GM18511 (cell line): ENCODE measurements at regions not wholly inside any gene's neighbourhood (a gene's known extent, or its start where the extent isn't known, plus 50 kb on each side); places are given as distances from the start of the nearest gene placed in this dataset.
A peak's percentile ranks its signal among the peaks of the same experiment; 100 is the strongest.
"Not testable (repeated sequence)": the region's sequence is repeated elsewhere in the genome, so short reads cannot be mapped to it uniquely, and the experiment has no call there.

Experiments used
- ATAC-seq: cut with Tn5 transposase; IDR thresholded peaks from one replicate; pipeline ENCODE4 v1.9.1; 2021; ENCODE audit warnings: mild to moderate bottlenecking, moderate library complexity; ENCODE audit not compliant: unreplicated experiment

GRCh38 chr10:53102424-53102823, 329.8 kb upstream of the MBL2 start:
- no peak for ATAC-seq

- no peak for ATAC-seq
Measured at GRCh38 chr10:53093878-53094277, 321.3 kb upstream of the MBL2 start.

GRCh38 chr10:53091574-53091973, 319.0 kb upstream of the MBL2 start:
- ATAC-seq, result no peak

- no peak for ATAC-seq
Measured at GRCh38 chr10:53088961-53089360, 316.4 kb upstream of the MBL2 start.

- ATAC-seq, result no peak
Measured at GRCh38 chr10:53079283-53079682, 306.7 kb upstream of the MBL2 start.

- ATAC-seq, result no peak
Measured at GRCh38 chr10:53076948-53077347, 304.4 kb upstream of the MBL2 start.

- no peak for ATAC-seq
Measured at GRCh38 chr10:53075469-53075868, 302.9 kb upstream of the MBL2 start.

- no peak for ATAC-seq
Measured at GRCh38 chr10:53072144-53072543, 299.6 kb upstream of the MBL2 start.

GRCh38 chr10:53071505-53072125, 299.0 kb upstream of the MBL2 start:
- ATAC-seq, result no peak

GRCh38 chr10:53069013-53069412, 296.4 kb upstream of the MBL2 start:
- no peak for ATAC-seq

GRCh38 chr10:53064614-53065013, 292.0 kb upstream of the MBL2 start:
- no peak for ATAC-seq

- ATAC-seq, result no peak
Measured at GRCh38 chr10:53063805-53064204, 291.2 kb upstream of the MBL2 start.

GRCh38 chr10:53052521-53053164, 280.1 kb upstream of the MBL2 start:
- no peak for ATAC-seq

- ATAC-seq, result no peak
Measured at GRCh38 chr10:53045315-53045714, 272.7 kb upstream of the MBL2 start.

- ATAC-seq, result not testable (repeated sequence)
Measured at GRCh38 chr10:53035823-53036222, 263.2 kb upstream of the MBL2 start.

- ATAC-seq, result no peak
Measured at GRCh38 chr10:53033396-53033795, 260.8 kb upstream of the MBL2 start.

- ATAC-seq, result peak; percentile 73
Measured at GRCh38 chr10:53029872-53030849, 257.6 kb upstream of the MBL2 start.

- no peak for ATAC-seq
Measured at GRCh38 chr10:53029449-53029848, 256.9 kb upstream of the MBL2 start.

GRCh38 chr10:53025765-53026164, 253.2 kb upstream of the MBL2 start:
- not testable (repeated sequence) for ATAC-seq

GRCh38 chr10:53025172-53025711, 252.7 kb upstream of the MBL2 start:
- ATAC-seq, result no peak

GRCh38 chr10:53023411-53023810, 250.8 kb upstream of the MBL2 start:
- no peak for ATAC-seq
